HG02798 (cell line): ENCODE measurements at regions not wholly inside any gene's neighbourhood (a gene's known extent, or its start where the extent isn't known, plus 50 kb on each side); places are given as distances from the start of the nearest gene placed in this dataset.

Source experiments
- ATAC-seq: cut with Tn5 transposase; IDR thresholded peaks from one replicate; pipeline ENCODE4 v1.9.1; 2021; ENCODE audit warnings: mild to moderate bottlenecking; ENCODE audit not compliant: unreplicated experiment, poor library complexity

- ATAC-seq = no peak
Measured at GRCh38 chr11:116488836-116489389, 283.9 kb downstream of the BUD13 start.

GRCh38 chr11:116485425-116485824 lies 287.4 kb downstream of the BUD13 start:
- no peak for ATAC-seq

DNA sequence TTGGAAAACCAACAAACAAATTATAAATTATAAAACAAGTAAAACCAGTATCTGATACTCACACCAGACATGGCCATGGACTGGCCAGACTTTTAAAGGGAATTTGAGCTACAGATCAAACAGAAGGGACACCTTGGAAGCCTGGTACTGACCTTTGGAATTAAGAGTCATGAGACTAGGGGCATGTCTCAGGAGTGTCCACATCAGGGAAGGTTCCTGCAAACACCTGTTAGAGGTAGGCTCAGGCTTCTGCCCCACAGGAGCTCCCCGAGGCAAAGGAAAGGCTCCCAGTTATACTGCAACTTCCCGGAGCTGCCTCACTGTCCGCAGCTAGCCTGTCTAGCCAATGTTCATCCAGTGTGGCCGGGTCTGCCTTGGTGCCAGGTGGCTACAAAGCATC lies 290.1 kb downstream of the BUD13 start:
- ATAC-seq = no peak

- ATAC-seq = no peak
Measured at GRCh38 chr11:116481126-116481675, 291.6 kb downstream of the BUD13 start.

DNA sequence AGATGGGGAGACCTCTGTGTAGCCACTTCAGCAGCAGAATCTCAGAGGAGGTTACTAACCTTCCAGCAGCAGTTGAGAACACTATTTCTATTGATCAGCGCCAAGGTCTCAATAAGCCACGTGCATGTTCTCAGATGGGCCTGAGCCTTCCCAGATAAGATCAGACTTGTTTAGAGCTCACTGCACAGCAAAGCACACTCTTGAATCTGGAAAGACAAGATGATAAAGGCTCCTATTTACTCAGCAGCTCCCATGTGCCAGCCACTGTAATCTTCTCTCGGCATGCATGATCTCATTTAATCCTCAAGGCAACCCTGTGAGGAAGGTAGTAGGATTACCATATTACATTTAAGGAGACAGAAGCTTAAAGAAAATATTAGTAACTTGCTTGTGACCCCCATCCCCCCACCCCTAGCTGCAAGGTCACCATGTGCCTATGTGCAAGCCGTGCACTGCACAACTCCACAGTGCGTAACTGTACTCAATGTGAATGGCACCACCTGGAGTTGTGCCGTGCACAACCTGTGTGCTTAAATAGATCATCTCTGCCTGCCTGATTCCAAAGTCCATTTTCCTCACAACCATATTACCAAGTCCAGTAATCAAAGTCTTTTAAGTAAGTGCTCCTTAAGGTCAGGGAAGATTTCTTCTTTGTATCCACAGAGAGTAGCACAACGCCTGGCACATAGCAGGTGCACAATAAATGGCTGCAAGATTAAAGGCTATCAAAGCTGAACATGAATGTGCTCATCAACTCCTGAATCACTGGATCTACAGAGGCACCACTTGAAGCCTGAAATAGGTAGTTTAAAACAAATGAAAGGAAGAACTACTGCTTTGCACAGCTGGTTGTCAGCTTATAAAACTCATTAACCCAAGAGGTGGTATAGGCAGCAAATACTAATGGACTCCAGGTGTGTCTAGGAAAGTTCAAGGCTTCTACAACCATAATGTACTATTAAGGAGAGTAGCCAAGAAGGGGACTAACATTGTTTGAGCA lies 293.8 kb downstream of the BUD13 start:
- ATAC-seq = no peak

- ATAC-seq = no peak
Measured at GRCh38 chr11:116478205-116478604, 294.6 kb downstream of the BUD13 start.

GRCh38 chr11:116473790-116474346 lies 298.9 kb downstream of the BUD13 start:
- no peak for ATAC-seq

DNA sequence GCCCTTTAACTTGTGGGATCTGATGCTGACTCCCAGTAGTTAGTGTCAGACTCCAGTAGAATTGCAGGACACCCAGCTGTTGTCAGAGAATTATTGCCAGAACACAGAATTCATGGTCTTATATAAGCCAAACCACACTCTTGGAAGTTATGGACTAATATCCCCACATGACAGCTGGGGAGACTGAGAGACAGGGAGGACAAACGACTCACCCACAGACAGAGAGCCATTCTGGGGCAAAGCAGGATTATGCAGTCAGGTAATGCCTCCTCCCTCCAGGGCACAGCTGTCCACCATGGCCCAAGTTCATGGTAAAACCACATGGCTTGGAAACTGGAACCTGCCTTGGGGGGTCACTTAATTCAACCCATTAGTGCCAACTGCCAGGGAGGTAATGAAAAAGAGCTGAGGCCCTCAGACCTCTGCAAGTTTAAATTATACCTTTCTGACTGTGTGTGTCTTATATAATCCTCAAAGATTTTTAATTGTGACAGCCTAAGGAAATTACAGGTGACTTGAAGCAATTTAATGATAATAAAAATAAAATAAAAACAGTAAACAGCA lies 299.5 kb downstream of the BUD13 start:
- no peak for ATAC-seq

DNA sequence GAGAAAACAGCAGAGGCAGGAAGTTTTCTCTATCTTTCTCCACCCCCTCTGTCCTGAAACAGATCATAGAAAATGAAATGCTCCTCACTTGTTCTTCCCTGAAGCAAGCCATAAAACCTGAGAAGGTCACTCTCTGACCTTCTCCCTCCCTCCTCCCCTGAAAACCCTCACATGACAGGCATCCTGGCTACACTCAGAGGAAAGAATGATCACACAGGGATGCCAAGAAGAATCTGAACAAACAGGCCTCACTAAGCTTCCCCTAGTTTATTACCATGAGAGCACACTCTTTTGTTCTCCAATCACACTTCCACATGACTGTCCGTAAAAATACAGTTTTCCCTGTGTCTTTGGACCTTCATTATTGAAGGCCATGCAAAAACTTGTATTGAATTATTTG lies 300.1 kb downstream of the BUD13 start:
- no peak for ATAC-seq

GRCh38 chr11:116471608-116472256 lies 301.1 kb downstream of the BUD13 start:
- no peak for ATAC-seq

DNA sequence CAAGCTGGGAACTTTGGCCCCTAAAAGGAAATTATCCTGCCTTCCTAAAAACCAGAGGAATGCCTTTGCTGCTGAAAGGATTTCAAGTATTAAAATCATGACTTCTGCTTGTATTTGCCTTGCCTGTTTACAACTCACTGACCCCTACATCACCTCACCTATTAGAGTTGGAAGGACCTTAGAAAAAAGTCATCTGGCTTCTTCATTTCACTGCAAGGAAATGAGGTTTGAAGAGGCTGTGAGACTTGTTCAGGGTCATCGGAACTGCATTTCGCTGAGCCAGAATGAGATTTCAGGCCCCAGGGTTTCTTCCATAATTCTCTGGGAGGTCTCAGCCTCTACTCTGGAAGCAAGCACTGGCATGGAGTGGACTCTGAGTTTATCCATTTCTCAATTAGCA lies 304.1 kb downstream of the BUD13 start:
- ATAC-seq = no peak

GRCh38 chr11:116467823-116468222 lies 305.0 kb downstream of the BUD13 start:
- no peak for ATAC-seq

DNA sequence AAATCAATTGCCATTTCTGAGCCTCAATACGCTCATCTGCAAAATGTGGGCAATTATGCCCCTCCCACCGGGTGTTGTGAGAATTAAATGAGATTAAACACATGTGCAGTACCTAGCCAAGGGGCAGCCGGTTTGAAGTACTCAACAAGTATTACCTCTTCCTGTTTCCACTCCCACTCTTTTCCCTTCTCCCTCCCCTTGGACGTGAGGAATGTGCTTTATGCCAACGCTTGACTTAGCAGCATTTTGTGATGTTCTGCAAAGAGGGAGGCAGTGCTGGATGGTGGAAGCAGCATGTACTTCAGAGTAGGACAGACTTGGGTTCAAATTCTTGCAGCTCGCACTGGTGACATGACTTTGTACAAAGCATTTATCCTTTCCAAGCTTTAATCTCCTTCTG lies 306.0 kb downstream of the BUD13 start:
- no peak for ATAC-seq

GRCh38 chr11:116466191-116466590 lies 306.6 kb downstream of the BUD13 start:
- no peak for ATAC-seq

DNA sequence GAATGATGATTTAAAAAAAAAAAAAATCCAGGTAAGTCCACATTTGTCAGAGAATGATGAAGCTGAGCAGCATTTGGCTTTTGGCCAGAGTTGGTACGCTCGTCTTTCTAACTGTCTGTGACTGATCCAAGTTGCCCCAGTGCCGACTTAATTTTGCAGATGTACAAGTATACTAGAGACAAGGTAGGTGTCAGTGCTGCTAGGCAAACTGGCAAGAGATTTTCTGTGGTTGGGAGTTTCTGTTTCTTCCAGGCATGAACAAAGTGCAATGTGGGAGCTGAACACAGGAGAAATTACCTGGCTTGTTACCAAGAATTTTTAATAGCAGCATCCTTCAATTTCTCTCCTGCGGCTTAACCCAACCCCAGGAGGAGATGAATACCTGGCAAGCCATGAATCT lies 307.7 kb downstream of the BUD13 start:
- no peak for ATAC-seq

DNA sequence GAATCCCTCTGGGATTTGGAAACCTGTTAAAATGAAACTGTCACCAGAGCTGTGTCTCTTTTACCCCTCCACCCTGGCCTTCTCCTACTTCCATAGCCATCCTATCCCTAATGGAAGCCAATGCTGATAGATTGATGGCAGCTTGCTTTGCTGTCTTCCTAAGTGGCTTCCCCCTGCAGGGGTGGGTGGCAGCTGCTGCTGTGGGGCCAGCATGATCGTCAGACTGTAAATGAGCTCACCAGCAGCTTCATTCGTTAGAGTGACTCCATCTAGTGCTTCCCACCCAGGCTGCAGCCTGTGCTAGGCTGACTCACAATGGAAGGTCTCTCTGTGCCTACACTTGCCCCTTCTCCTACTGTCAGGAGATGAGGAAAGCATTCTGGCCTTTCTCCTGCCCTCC lies 311.0 kb downstream of the BUD13 start:
- ATAC-seq = no peak

DNA sequence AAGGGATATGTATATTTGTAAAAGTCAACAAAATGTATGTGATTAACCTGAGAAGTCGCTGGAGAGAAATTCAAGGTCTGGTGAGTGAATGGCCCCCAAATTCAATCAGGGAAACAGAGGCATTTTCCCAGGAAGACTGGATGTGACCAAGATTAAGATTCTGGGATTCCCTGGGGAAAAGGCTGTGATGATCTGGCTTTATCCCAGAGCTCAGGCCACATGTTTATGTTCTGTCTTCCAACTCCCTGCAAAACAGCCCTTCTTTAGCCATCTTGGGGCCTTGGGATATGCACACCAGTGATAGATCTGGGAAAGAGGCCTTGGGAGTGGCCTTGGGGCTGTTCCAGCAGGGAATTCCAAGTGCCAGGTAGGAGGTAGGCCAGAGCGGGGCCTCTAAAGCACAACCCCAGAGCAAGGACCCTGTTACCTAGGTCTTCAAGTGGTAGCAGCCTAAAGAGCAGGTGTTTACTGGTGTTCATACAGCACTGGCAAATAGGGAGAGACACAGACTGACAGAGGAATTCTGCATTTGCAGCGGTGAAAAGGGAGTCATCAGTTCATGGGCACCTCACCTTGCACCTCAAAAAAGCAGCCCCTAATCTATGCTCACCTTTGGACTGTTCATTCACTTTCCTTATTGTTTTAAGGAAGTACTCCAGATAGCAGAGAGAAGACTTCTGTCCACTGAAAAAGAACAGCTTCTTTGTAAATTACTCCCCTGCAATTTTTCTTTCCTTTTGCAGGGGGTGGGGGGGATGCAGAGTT lies 312.4 kb downstream of the BUD13 start:
- ATAC-seq = no peak

GRCh38 chr11:116459185-116460045 lies 313.4 kb downstream of the BUD13 start:
- no peak for ATAC-seq

DNA sequence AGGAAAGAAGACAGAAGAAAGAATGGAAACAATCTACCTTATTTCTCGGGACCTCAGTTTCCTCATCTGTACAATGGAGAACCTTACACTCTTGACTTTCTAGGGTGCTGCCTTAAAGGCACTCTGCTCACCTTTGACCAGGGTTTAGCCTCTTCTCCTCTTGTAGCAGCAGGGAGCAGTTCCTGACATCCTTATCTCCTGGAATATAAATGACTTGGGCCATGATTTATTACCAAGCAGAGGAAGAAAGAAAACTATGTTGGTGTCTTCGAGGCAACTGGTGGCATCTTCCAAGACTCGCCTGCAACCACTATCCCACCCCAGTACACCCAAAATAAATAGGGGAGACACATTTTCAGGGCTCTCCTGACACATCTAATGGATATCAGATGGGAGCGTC lies 314.2 kb downstream of the BUD13 start:
- no peak for ATAC-seq
